ENCODE measurements at regions not wholly inside any gene's neighbourhood (a gene's known extent, or its start where the extent isn't known, plus 50 kb on each side); places are given as distances from the start of the nearest gene placed in this dataset.

DNA sequence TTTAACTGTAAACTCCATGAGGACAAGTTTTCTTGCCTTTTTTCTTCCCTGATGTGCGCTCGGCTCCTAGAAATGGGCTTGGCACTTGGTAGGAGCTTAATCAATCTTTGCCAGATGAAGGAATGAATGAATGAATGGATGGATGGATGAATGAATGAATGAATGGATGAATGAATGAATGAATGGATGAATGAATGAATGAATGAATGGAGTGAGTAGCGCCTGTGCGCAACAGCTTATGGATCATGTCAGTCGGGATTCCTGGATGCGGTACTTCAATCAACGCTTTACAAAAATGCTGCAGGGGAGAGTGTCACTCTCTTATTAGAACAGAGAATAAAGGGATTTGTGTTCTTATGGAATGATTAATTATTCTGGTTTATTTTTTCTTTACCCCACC lies 267.3 kb downstream of the TFAP2C start:
- TF ChIP-seq, protein P1, sequence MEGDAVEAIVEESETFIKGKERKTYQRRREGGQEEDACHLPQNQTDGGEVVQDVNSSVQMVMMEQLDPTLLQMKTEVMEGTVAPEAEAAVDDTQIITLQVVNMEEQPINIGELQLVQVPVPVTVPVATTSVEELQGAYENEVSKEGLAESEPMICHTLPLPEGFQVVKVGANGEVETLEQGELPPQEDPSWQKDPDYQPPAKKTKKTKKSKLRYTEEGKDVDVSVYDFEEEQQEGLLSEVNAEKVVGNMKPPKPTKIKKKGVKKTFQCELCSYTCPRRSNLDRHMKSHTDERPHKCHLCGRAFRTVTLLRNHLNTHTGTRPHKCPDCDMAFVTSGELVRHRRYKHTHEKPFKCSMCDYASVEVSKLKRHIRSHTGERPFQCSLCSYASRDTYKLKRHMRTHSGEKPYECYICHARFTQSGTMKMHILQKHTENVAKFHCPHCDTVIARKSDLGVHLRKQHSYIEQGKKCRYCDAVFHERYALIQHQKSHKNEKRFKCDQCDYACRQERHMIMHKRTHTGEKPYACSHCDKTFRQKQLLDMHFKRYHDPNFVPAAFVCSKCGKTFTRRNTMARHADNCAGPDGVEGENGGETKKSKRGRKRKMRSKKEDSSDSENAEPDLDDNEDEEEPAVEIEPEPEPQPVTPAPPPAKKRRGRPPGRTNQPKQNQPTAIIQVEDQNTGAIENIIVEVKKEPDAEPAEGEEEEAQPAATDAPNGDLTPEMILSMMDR (IDR thresholded peaks at IDR 0.05) = no peak
- no peak for TF ChIP-seq POLR2A (IDR thresholded peaks at IDR 0.05)
